ENCODE measurements at regions not wholly inside any gene's neighbourhood (a gene's known extent, or its start where the extent isn't known, plus 50 kb on each side); places are given as distances from the start of the nearest gene placed in this dataset.

DNA sequence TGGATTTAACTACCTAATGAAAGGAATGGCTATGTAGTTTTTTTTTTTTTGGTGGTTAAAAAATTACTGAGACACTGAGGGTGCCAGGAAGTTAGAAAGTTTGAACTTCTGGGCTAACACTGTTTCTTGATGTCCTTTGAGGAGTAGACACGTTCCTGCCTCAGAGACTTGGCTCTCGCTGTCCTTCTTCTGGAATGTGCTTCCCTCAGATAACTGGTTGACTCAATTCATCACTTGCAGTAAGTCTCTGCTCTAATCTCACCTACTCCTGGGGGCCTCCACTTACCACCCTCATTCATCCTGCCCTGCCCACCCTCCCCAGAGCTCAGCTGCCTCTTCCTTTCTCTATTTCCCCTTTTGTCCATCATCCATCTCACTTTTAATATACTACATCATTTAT lies 167.0 kb downstream of the YTHDC2 start:
- TF ChIP-seq, protein P1, sequence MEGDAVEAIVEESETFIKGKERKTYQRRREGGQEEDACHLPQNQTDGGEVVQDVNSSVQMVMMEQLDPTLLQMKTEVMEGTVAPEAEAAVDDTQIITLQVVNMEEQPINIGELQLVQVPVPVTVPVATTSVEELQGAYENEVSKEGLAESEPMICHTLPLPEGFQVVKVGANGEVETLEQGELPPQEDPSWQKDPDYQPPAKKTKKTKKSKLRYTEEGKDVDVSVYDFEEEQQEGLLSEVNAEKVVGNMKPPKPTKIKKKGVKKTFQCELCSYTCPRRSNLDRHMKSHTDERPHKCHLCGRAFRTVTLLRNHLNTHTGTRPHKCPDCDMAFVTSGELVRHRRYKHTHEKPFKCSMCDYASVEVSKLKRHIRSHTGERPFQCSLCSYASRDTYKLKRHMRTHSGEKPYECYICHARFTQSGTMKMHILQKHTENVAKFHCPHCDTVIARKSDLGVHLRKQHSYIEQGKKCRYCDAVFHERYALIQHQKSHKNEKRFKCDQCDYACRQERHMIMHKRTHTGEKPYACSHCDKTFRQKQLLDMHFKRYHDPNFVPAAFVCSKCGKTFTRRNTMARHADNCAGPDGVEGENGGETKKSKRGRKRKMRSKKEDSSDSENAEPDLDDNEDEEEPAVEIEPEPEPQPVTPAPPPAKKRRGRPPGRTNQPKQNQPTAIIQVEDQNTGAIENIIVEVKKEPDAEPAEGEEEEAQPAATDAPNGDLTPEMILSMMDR (IDR thresholded peaks at IDR 0.05) = no peak
- no peak for TF ChIP-seq ZFX (IDR thresholded peaks at IDR 0.05; ENCODE audit: borderline replicate concordance)
